T-helper 17 cell (primary cell): ENCODE measurements at regions not wholly inside any gene's neighbourhood (a gene's known extent, or its start where the extent isn't known, plus 50 kb on each side); places are given as distances from the start of the nearest gene placed in this dataset.

Experiments
- ATAC-seq: fragments of 150-1000 bp; cut with Tn5 transposase; 2 replicates; pipeline ENCODE4 v1.10.0; 2021; ENCODE audit warnings: mild to moderate bottlenecking, moderate library complexity
- DNase-seq, 3 donors: peaks; one replicate each; pipeline versions ENCODE4 v3.0.0 to v3.0.0-alpha.2; 2020 to 2021
- H3K9me3 ChIP-seq: one replicate; pipeline ENCODE4 v1.7.0; 2013; ENCODE audit warnings: low read length, mild to moderate bottlenecking; ENCODE audit not compliant: control insufficient read depth, poor library complexity, severe bottlenecking
- H3K27ac Mint-ChIP-seq: one replicate; pipeline ENCODE4 v1.8.0; 2022; ENCODE audit warnings: mild to moderate bottlenecking, moderate library complexity, mixed read lengths
- H3K27me3 Mint-ChIP-seq: one replicate; pipeline ENCODE4 v1.8.0; 2022; ENCODE audit warnings: mixed read lengths
- H3K36me3 Mint-ChIP-seq: one replicate; pipeline ENCODE4 v1.8.0; 2022; ENCODE audit warnings: low read depth, mixed read lengths
- H3K4me1 Mint-ChIP-seq: one replicate; pipeline ENCODE4 v1.8.0; 2022; ENCODE audit warnings: mild to moderate bottlenecking, mixed read lengths
- H3K4me3 Mint-ChIP-seq: one replicate; pipeline ENCODE4 v1.8.0; 2022; ENCODE audit warnings: mild to moderate bottlenecking, moderate library complexity, mixed read lengths

- no peak for DNase-seq
- Mint-ChIP-seq H3K36me3 (no peaks in the 10 kb centered on the region), H3K27ac (no peak overlapping the region), H3K27me3 (peaks cover 37% of the 10 kb centered on the region), H3K4me3 (no peak overlapping the region), H3K4me1 (no peaks in the 10 kb centered on the region)
- ATAC-seq = no peak
- no peaks in the 10 kb centered on the region for H3K9me3 ChIP-seq
These were observed 71.2 kb upstream of the SHISAL1 start for GRCh38 chr22:44383652-44384562.

DNA sequence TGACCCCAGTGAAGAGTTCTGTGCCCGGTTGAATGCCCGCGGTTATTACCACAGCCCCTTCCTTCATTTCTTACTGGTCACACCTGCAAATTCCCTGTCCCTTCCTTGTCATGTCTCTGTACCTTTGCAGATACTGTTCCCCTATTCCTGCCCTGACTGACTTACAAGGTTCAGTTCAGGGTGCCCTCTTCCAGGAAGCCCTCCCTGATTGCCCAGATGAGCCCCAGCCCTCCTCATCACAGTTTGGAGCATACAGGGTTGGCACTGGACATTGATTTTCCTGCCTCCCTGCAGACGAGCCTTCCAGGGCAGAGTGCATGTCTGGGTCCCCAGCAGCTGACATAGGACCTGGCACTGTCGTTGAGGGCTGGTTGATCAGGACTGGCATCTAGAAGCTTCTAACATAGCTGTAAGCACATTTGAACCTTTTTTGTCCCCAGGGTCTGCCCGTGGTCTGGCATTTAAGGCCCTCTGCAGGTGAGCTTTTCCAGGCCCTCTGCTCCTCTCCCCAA, 70.4 kb upstream of the SHISAL1 start:
- DNase-seq (no peak), ATAC-seq (no peak)
- Mint-ChIP-seq H3K36me3 (no peaks in the 10 kb centered on the region), H3K4me1 (no peaks in the 10 kb centered on the region), H3K27ac (no peak overlapping the region), H3K27me3 (peaks cover 30% of the 10 kb centered on the region), H3K4me3 (no peak overlapping the region)
- H3K9me3 ChIP-seq = peaks cover 4% of the 10 kb centered on the region

DNA sequence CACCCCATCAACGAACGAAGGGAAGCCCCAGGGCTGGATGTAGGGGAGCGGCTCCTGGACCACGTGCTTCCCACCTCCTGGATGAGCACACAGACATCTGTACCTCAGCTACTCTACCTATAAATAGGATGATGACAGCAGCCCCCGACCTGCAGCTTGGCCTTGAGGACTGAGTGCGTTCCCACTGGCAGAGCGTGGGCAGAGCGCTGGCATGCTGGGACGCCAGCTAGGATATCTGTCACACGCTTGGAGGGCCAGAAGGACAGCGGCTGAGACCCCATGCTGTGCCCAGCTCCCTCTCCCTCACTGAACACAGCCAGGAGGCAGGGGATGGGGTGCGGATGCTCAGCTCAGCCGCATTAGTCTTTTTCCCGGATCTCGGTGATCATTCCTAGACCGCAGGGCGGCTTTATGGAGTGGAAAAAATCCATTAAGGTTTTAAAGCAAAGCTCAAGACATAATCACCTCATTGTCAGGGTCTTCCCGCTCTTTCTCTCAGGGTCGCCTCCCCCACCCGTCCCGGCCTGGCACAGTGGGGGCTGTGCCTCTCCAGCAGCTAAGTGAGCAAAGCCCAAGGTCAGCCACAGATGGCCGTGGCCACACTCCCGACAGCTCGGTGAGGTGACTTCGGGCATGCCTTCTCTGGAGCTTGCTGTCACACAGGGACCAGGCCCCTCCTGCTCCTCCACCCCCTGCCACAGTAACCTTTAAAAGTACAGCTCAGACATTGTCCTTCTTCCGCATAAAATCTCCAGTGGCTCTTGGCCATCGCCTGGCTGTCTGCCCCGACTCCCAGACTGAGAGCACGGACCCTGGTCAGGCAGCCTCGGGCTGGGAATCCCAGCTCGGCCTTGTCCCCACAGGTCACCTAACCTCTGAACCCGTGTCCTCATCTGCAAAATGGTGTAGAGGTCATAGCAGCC, 69.6 kb upstream of the SHISAL1 start:
- no peak overlapping the region for H3K4me3 Mint-ChIP-seq
- ATAC-seq (no peak), DNase-seq (no peak)
- H3K36me3 Mint-ChIP-seq = no peaks in the 10 kb centered on the region
- H3K27me3 Mint-ChIP-seq = peaks cover 24% of the 10 kb centered on the region
- H3K27ac Mint-ChIP-seq = no peak overlapping the region
- H3K4me1 Mint-ChIP-seq = no peaks in the 10 kb centered on the region
- peaks cover 4% of the 10 kb centered on the region for H3K9me3 ChIP-seq

DNA sequence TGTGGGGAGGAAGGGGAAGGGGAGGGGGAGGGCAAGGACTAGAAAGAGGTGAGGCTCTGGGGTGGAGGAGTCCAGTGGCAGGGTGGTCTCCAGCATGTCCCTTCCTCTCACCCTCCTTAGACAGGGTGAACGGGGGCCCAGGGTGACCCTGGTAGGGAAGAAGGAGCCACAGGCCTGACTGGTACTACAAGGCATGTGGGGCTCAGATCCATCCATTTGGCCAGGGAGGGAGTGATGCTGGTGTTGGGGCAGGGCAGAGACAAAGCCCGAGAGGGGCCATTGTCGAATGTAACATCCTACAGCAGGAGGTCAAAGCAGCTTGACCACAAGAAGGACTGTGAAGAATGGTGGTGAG, 69.0 kb upstream of the SHISAL1 start:
- Mint-ChIP-seq H3K4me3 (no peak overlapping the region), H3K36me3 (no peaks in the 10 kb centered on the region), H3K4me1 (no peaks in the 10 kb centered on the region), H3K27me3 (peaks cover 18% of the 10 kb centered on the region), H3K27ac (no peak overlapping the region)
- ATAC-seq = no peak
- no peak for DNase-seq
- H3K9me3 ChIP-seq = peaks cover 4% of the 10 kb centered on the region

DNA sequence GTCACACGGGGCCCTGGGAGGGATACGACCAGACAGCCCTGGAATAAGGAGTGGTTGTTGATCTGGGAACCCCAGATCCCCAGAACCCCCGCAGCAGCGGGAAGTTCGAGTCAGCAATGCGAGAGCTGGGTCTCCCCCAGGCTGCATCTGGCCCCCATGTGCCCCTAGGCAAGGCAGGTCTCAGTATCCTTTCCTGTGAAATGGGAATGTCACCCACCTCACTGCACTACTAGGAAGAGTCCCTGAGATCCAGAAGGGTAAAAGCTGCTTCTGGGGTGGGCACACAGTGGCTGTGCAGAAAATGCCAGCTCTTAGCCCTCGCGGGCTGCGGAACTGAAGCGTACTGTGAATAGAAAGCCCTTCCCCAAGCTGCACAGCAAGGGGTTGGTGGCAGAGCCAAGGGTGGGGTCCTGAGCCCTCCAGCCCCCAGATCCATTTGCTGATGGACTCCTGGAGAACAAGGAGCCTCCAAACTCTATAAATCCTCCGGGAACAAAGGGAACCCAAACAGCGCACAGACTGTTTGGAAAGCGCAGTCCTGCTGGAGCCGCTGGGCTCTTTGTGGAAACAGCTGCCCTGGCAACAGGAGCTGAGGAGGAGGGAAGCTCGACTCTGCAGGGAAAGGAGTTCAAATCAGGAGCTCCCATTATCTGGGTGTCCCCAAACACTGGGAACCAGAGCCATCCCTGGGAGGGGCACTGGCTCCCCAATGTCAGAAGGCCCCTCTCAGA, 68.2 kb upstream of the SHISAL1 start:
- no peak overlapping the region for H3K27ac Mint-ChIP-seq

GRCh38 chr22:44379817-44380755, 67.3 kb upstream of the SHISAL1 start:
- Mint-ChIP-seq H3K27me3 (peaks cover 11% of the 10 kb centered on the region), H3K27ac (no peak overlapping the region), H3K4me3 (no peak overlapping the region), H3K36me3 (no peaks in the 10 kb centered on the region), H3K4me1 (no peaks in the 10 kb centered on the region)
- H3K9me3 ChIP-seq = peaks cover 4% of the 10 kb centered on the region
- ATAC-seq = no peak
- DNase-seq = no peak

More for the DNA sequence above, 68.2 kb upstream of the SHISAL1 start:
- H3K36me3 Mint-ChIP-seq = no peaks in the 10 kb centered on the region
- H3K4me3 Mint-ChIP-seq = no peak overlapping the region
- H3K4me1 Mint-ChIP-seq = no peaks in the 10 kb centered on the region
- ATAC-seq (no peak), DNase-seq (no peak)
- peaks cover 11% of the 10 kb centered on the region for H3K27me3 Mint-ChIP-seq
- H3K9me3 ChIP-seq = peaks cover 4% of the 10 kb centered on the region

GRCh38 chr22:44378380-44378779, 65.6 kb upstream of the SHISAL1 start:
- no peak for ATAC-seq
- H3K27me3 Mint-ChIP-seq = peaks cover 9% of the 10 kb centered on the region
- H3K4me1 Mint-ChIP-seq = no peaks in the 10 kb centered on the region
- no peak overlapping the region for H3K4me3 Mint-ChIP-seq
- peaks cover 4% of the 10 kb centered on the region for H3K9me3 ChIP-seq
- H3K27ac Mint-ChIP-seq = no peak overlapping the region
- no peak for DNase-seq
- H3K36me3 Mint-ChIP-seq = no peaks in the 10 kb centered on the region

- ATAC-seq (no peak), DNase-seq (no peak)
- H3K9me3 ChIP-seq = peaks cover 4% of the 10 kb centered on the region
- Mint-ChIP-seq H3K27ac (no peak overlapping the region), H3K4me1 (no peaks in the 10 kb centered on the region), H3K36me3 (no peaks in the 10 kb centered on the region), H3K27me3 (no peaks in the 10 kb centered on the region), H3K4me3 (no peak overlapping the region)
These were observed 62.7 kb upstream of the SHISAL1 start for GRCh38 chr22:44375451-44375850.

- ATAC-seq (no peak), DNase-seq (no peak)
- no peaks in the 10 kb centered on the region for H3K4me1 Mint-ChIP-seq
- no peak overlapping the region for H3K4me3 Mint-ChIP-seq
- no peaks in the 10 kb centered on the region for H3K9me3 ChIP-seq
- H3K27me3 Mint-ChIP-seq = peaks cover 4% of the 10 kb centered on the region
- no peak overlapping the region for H3K27ac Mint-ChIP-seq
- H3K36me3 Mint-ChIP-seq = no peaks in the 10 kb centered on the region
These were observed 60.5 kb upstream of the SHISAL1 start for GRCh38 chr22:44373234-44373633.

DNA sequence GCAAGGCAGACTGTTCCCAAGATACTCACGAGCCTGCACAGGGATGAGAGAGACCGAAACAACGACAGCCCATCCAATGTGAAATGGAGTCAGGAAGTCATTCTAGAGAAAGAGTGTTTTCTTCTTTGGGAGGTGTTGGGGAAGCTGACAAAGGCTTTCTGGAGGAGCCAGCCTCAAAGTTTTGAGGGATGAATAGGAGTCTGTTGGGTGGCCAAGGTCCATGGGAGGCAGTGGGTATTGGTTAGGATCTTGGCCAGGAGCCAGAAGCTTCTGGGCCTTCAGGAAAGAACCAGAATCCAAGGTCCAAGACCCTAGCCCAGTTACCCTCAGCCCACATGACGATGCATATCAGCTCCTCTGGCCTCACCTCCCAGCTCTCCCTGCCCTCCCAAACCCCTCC, 59.9 kb upstream of the SHISAL1 start:
- ATAC-seq (no peak), DNase-seq (no peak)
- H3K27me3 Mint-ChIP-seq = peaks cover 4% of the 10 kb centered on the region
- no peak overlapping the region for H3K4me3 Mint-ChIP-seq
- H3K27ac Mint-ChIP-seq = no peak overlapping the region
- H3K36me3 Mint-ChIP-seq = no peaks in the 10 kb centered on the region
- H3K9me3 ChIP-seq = no peaks in the 10 kb centered on the region
- H3K4me1 Mint-ChIP-seq = no peaks in the 10 kb centered on the region

GRCh38 chr22:44371741-44372525, 59.2 kb upstream of the SHISAL1 start:
- H3K27me3 Mint-ChIP-seq = peaks cover 7% of the 10 kb centered on the region
- H3K27ac Mint-ChIP-seq = no peak overlapping the region
- no peaks in the 10 kb centered on the region for H3K36me3 Mint-ChIP-seq
- H3K4me3 Mint-ChIP-seq = no peak overlapping the region
- ATAC-seq (no peak), DNase-seq (no peak)
- H3K9me3 ChIP-seq = no peaks in the 10 kb centered on the region
- H3K4me1 Mint-ChIP-seq = no peaks in the 10 kb centered on the region
